ENCODE measurements at regions not wholly inside any gene's neighbourhood (a gene's known extent, or its start where the extent isn't known, plus 50 kb on each side); places are given as distances from the start of the nearest gene placed in this dataset.

DNA sequence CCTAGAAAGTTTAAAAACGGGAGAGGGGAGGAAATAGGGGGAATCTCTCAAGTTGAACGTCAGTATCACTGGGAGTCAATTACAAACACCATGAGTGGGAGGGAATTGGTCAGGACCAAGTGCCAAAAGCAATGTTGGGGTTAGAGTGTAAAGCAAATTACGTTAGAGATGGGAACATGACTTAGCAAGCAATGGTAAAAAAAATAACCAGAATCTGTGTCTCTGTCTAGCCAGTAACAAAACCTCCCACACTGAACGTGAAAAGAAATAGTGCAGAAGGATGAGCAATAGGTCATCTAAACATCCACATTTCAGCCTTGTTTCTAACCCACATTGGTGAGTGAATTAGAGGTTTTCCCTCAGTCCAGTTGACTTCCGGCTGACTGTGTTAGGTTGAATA lies 242.2 kb downstream of the COG6 start:
- TF ChIP-seq, protein P1, sequence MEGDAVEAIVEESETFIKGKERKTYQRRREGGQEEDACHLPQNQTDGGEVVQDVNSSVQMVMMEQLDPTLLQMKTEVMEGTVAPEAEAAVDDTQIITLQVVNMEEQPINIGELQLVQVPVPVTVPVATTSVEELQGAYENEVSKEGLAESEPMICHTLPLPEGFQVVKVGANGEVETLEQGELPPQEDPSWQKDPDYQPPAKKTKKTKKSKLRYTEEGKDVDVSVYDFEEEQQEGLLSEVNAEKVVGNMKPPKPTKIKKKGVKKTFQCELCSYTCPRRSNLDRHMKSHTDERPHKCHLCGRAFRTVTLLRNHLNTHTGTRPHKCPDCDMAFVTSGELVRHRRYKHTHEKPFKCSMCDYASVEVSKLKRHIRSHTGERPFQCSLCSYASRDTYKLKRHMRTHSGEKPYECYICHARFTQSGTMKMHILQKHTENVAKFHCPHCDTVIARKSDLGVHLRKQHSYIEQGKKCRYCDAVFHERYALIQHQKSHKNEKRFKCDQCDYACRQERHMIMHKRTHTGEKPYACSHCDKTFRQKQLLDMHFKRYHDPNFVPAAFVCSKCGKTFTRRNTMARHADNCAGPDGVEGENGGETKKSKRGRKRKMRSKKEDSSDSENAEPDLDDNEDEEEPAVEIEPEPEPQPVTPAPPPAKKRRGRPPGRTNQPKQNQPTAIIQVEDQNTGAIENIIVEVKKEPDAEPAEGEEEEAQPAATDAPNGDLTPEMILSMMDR (conservative IDR thresholded peaks at IDR 0.05; ENCODE audit: low read depth, low read length): no peak
- H3K4me3 ChIP-seq (ENCODE audit: low read depth, low read length): no peak overlapping the region
- peak; percentile 93 for DNase-seq (ENCODE audit: low read depth)

DNA sequence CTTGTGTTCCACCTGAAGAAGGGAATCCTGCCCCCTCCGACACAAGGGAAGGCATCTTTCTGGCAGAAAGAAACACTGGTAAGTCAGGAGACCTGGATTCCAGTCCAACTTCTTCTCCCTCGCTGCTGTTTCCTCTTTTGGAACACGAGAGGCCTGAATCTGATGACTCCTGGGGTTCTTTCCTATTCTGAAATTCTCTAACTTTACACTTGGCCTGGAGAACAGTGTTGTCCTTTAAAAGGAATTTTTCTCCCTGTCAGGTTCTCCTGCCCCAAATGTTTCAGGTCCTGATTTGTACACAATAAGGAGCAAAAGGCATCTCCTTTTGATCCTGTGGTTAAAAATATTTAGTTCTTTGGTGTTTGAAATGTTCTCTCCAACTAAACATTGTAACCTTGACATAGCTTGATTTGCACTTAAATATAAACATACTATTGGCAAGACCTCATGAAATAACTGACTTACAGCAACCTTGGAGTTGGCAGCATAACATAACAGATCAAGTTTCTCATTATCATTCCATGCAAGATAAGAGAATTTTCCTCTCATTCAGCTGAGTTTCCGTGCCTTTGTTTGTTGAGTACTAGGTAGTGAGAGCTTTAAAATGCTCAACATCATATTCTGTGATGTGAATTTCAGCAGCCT lies 244.8 kb downstream of the COG6 start:
- TF ChIP-seq, protein P1 (conservative IDR thresholded peaks at IDR 0.05; ENCODE audit: low read depth, low read length): peak; percentile 2
- no peak overlapping the region for H3K4me3 ChIP-seq (ENCODE audit: low read depth, low read length)

DNA sequence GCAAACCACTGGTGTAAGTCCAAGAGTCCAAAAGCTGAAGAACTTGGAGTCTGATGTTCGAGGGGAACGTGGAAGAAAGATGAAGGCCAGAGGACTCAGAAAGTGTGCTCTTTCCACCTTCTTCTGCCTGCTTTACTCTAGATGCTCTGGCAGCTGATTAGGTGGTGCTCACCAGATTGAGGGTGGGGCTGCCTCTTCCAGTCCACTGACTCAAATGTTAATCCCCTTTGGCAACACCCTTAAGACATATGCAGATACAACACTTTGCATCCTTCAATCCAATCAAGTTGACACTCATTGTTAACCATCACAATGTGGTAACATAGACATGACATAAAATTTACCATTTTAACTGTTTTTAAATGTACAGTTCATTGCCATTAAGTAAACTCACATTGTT lies 249.5 kb downstream of the COG6 start:
- TF ChIP-seq, protein P1 (conservative IDR thresholded peaks at IDR 0.05; ENCODE audit: low read depth, low read length): no peak
- no peak for DNase-seq (ENCODE audit: low read depth)
- H3K4me3 ChIP-seq (ENCODE audit: low read depth, low read length): no peak overlapping the region

More for the DNA sequence above, 244.8 kb downstream of the COG6 start:
- peak; percentile 95 for DNase-seq (ENCODE audit: low read depth)

DNA sequence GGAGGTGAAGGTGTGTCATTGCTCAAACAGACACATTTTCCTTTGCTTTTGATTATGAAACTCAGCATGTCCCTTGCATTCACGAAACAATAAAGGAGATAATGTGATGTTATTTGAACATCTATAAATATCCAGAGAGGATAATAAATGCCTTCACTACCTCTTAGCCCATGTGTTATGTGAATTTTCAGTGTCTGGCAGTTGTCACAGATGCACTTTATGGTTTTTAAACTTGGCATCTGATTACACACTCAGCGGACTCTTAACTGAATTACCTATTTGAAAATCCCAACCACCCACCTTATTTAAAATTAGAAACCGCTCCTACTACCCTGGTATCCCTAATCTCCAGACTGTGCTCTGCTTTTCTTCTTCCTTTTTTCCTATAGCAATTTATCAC lies 254.2 kb downstream of the COG6 start:
- DNase-seq (ENCODE audit: low read depth): no peak
- TF ChIP-seq, protein P1 (conservative IDR thresholded peaks at IDR 0.05; ENCODE audit: low read depth, low read length): no peak
- no peak overlapping the region for H3K4me3 ChIP-seq (ENCODE audit: low read depth, low read length)

DNA sequence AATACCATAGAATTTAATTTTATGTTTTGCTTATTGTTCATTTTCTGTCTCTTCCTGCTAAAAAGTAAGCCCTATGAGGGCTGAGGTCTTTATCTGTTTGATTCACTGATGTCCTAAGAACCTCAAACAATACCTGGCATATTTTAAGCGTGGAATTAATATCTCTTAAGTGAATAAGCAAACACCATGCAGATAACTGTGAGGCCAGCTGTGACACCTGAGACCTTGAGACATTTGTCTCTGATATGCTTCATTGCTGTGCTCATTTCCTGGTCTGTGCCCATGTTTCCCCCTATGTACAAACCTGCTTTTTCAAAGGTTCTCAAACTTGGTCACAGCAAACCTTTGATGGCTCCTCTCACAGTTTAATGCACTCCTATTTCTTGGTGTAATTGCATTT lies 254.6 kb downstream of the COG6 start:
- DNase-seq (ENCODE audit: low read depth): no peak
- H3K4me3 ChIP-seq (ENCODE audit: low read depth, low read length): no peak overlapping the region
- TF ChIP-seq, protein P1 (conservative IDR thresholded peaks at IDR 0.05; ENCODE audit: low read depth, low read length): no peak

DNA sequence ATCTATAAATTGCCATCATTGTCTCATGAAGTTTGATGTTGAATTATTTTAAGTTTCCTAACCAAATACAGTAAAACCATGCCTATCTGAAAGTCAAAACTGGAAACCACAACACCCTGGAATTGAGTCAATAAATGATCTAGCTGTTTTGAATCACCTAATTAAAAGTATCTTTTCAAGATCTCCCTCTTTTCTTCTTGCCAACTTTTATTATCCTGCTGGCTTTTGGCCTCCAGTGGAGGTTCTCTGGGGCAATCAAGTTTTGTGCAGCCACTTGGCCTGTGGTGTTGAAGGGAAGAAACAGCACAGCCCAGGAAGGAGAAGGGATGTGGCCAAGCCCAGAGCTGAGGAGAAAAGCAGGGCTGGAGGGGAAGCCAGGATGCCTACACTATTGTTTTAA lies 255.4 kb downstream of the COG6 start:
- H3K4me3 ChIP-seq (ENCODE audit: low read depth, low read length): no peak overlapping the region
- TF ChIP-seq, protein P1 (conservative IDR thresholded peaks at IDR 0.05; ENCODE audit: low read depth, low read length): no peak
- DNase-seq (ENCODE audit: low read depth): peak; percentile 32

DNA sequence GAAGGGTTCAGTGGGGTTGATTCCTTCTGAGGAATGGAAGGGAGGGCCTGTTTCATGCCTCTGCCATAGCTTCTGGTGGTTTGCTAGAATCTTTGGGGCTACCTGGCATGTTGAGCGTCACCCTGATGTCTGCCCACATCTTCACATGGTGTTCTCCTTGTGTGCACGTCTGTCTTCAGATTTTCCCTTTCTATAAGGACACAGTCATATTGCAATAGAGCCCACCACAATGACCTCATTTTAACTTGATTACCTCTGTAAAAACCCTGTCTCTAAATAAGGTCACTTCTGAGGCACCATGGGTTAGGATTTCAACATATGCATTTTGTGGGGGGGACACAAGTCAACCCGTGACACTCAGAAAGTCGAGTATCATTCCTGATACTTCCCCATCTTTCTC lies 257.9 kb downstream of the COG6 start:
- DNase-seq (ENCODE audit: low read depth): no peak
- TF ChIP-seq, protein P1 (conservative IDR thresholded peaks at IDR 0.05; ENCODE audit: low read depth, low read length): no peak

More for the DNA sequence above, 257.9 kb downstream of the COG6 start:
- H3K4me3 ChIP-seq (ENCODE audit: low read depth, low read length): no peak overlapping the region

Measured in choroid plexus epithelial cell (primary cell).